IPS-NIHi7 (cell line): ENCODE measurements at regions not wholly inside any gene's neighbourhood (a gene's known extent, or its start where the extent isn't known, plus 50 kb on each side); places are given as distances from the start of the nearest gene placed in this dataset.
"Not testable (repeated sequence)": the region's sequence is repeated elsewhere in the genome, so short reads cannot be mapped to it uniquely, and the experiment has no call there.

ENCODE experiments used
- DNase-seq: peaks from one replicate; pipeline ENCODE4 v3.0.0; 2012; ENCODE audit warnings: mixed read lengths; ENCODE audit errors: extremely low spot score

GRCh38 chr21:36591326-36591970 lies 107.5 kb upstream of the SIM2 start:
- DNase-seq, result no peak

- no peak for DNase-seq
Observed at GRCh38 chr21:36596174-36596573, 102.7 kb upstream of the SIM2 start.

GRCh38 chr21:36601362-36601761 lies 97.6 kb upstream of the SIM2 start:
- no peak for DNase-seq

- DNase-seq, result no peak
Observed at GRCh38 chr21:36602735-36603134, 96.2 kb upstream of the SIM2 start.

GRCh38 chr21:36603221-36603620 lies 95.7 kb upstream of the SIM2 start:
- no peak for DNase-seq

GRCh38 chr21:36605426-36605825 lies 93.5 kb upstream of the SIM2 start:
- DNase-seq, result no peak

- peak; percentile 35 for DNase-seq
Observed at GRCh38 chr21:36606287-36606982, 92.5 kb upstream of the SIM2 start.

GRCh38 chr21:36606983-36607325 lies 92.0 kb upstream of the SIM2 start:
- DNase-seq, result no peak

- no peak for DNase-seq
Observed at GRCh38 chr21:36608041-36608896, 90.6 kb upstream of the SIM2 start.

GRCh38 chr21:36608897-36609225 lies 90.1 kb upstream of the SIM2 start:
- DNase-seq, result no peak

GRCh38 chr21:36609654-36610053 lies 89.3 kb upstream of the SIM2 start:
- DNase-seq, result no peak

- DNase-seq, result no peak
Observed at GRCh38 chr21:36610201-36610600, 88.7 kb upstream of the SIM2 start.

GRCh38 chr21:36610935-36611334 lies 88.0 kb upstream of the SIM2 start:
- DNase-seq, result no peak

GRCh38 chr21:36611379-36611778 lies 87.5 kb upstream of the SIM2 start:
- no peak for DNase-seq

GRCh38 chr21:36613059-36613458 lies 85.9 kb upstream of the SIM2 start:
- no peak for DNase-seq

GRCh38 chr21:36613554-36613953 lies 85.4 kb upstream of the SIM2 start:
- DNase-seq, result no peak

- peak; percentile 57 for DNase-seq
Observed at GRCh38 chr21:36615274-36615964, 83.5 kb upstream of the SIM2 start.

- DNase-seq, result not testable (repeated sequence)
Observed at GRCh38 chr21:36616773-36617172, 82.1 kb upstream of the SIM2 start.

GRCh38 chr21:36621794-36622193 lies 77.1 kb upstream of the SIM2 start:
- not testable (repeated sequence) for DNase-seq

GRCh38 chr21:36624105-36624504 lies 74.8 kb upstream of the SIM2 start:
- DNase-seq, result no peak

- DNase-seq, result no peak
Observed at GRCh38 chr21:36626791-36627190, 72.1 kb upstream of the SIM2 start.

GRCh38 chr21:36627242-36627641 lies 71.7 kb upstream of the SIM2 start:
- DNase-seq, result no peak
